ENCODE measurements at regions not wholly inside any gene's neighbourhood (a gene's known extent, or its start where the extent isn't known, plus 50 kb on each side); places are given as distances from the start of the nearest gene placed in this dataset.
"Not testable (repeated sequence)": the region's sequence is repeated elsewhere in the genome, so short reads cannot be mapped to it uniquely, and the experiment has no call there.

GRCh38 chr2:149701241-149701640, 113.7 kb upstream of the MMADHC start:
- no peak for TF ChIP-seq ZFX (IDR thresholded peaks at IDR 0.05; ENCODE audit: borderline replicate concordance)
- TF ChIP-seq CTCF (IDR thresholded peaks at IDR 0.05), result no peak
- no peak overlapping the region for H3K27ac ChIP-seq

GRCh38 chr2:149692961-149693396, 105.4 kb upstream of the MMADHC start:
- H3K27ac ChIP-seq, result no peak overlapping the region
- no peak for TF ChIP-seq CTCF (IDR thresholded peaks at IDR 0.05)
- no peak for TF ChIP-seq ZFX (IDR thresholded peaks at IDR 0.05; ENCODE audit: borderline replicate concordance)

GRCh38 chr2:149690825-149691224, 103.2 kb upstream of the MMADHC start:
- H3K27ac ChIP-seq, result no peak overlapping the region
- TF ChIP-seq ZFX (IDR thresholded peaks at IDR 0.05; ENCODE audit: borderline replicate concordance), result no peak
- TF ChIP-seq CTCF (IDR thresholded peaks at IDR 0.05), result no peak

GRCh38 chr2:149687052-149687427, 99.5 kb upstream of the MMADHC start:
- TF ChIP-seq CTCF (IDR thresholded peaks at IDR 0.05) (no peak), ZFX (IDR thresholded peaks at IDR 0.05; ENCODE audit: borderline replicate concordance) (no peak)
- no peak overlapping the region for H3K27ac ChIP-seq

- no peak overlapping the region for H3K27ac ChIP-seq
Observed at GRCh38 chr2:149686136-149687051, 98.8 kb upstream of the MMADHC start.

GRCh38 chr2:149685401-149685800, 97.8 kb upstream of the MMADHC start:
- H3K27ac ChIP-seq, result not testable (repeated sequence)

More at GRCh38 chr2:149686136-149687051, 98.8 kb upstream of the MMADHC start:
- TF ChIP-seq ZFX (IDR thresholded peaks at IDR 0.05; ENCODE audit: borderline replicate concordance), result no peak
- TF ChIP-seq CTCF (IDR thresholded peaks at IDR 0.05), result no peak

- no peak for TF ChIP-seq CTCF (IDR thresholded peaks at IDR 0.05)
- TF ChIP-seq ZFX (IDR thresholded peaks at IDR 0.05; ENCODE audit: borderline replicate concordance), result no peak
- no peak overlapping the region for H3K27ac ChIP-seq
Observed at GRCh38 chr2:149679286-149679685, 91.7 kb upstream of the MMADHC start.
